ENCODE measurements at regions not wholly inside any gene's neighbourhood (a gene's known extent, or its start where the extent isn't known, plus 50 kb on each side); places are given as distances from the start of the nearest gene placed in this dataset.

DNA sequence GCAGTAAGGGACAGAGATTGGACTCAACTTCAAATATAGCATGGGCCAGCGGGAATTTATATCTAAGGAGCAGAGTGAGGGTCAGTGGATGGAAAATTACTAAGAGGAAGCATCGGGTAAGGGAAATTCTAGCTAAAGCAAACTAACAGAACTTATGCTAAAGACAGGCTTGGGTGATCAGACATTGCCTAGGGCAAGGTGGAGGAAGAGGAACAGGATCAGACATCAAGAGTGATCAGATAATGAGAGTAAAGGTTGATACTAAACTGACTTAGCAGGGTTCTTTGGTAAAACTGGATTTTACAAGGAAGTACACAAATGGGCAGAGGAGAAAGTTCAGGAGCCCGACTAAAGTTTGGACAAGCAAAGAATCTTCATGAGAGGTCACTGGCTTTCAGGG is 86.3 kb upstream of the TOM1L1 start:
- H3K9me3 ChIP-seq (ENCODE audit: low read length): no peaks in the 10 kb centered on the region
- no peak overlapping the region for H3K4me3 ChIP-seq (ENCODE audit: low read length)
- no peaks in the 10 kb centered on the region for H3K27me3 ChIP-seq (ENCODE audit: insufficient read depth, low read depth, low read length)
- H3K9me2 ChIP-seq (ENCODE audit: insufficient read depth, low read length): no peaks in the 10 kb centered on the region
- no peak overlapping the region for H2AFZ ChIP-seq (ENCODE audit: low read depth, low read length)
- H4K20me1 ChIP-seq (ENCODE audit: insufficient read depth): no peaks in the 10 kb centered on the region
- H3F3A ChIP-seq (ENCODE audit: insufficient read depth, low read length, poor library complexity, severe bottlenecking): no peaks in the 10 kb centered on the region
- no peaks in the 10 kb centered on the region for H3K36me3 ChIP-seq (ENCODE audit: insufficient read depth, low read length)
- no peak overlapping the region for H3K9ac ChIP-seq (ENCODE audit: low read length)
- H3K79me2 ChIP-seq (replicated peaks; ENCODE audit: insufficient read depth, low read length): no peaks in the 10 kb centered on the region
- no peak overlapping the region for H3K27ac ChIP-seq (ENCODE audit: low read length)
- H3K4me2 ChIP-seq (ENCODE audit: low read length): no peak overlapping the region
- no peak for TF ChIP-seq EP300 (conservative IDR thresholded peaks at IDR 0.05; ENCODE audit: poor library complexity, severe bottlenecking)
- TF ChIP-seq POLR2AphosphoS5 (IDR thresholded peaks at IDR 0.05): no peak

DNA sequence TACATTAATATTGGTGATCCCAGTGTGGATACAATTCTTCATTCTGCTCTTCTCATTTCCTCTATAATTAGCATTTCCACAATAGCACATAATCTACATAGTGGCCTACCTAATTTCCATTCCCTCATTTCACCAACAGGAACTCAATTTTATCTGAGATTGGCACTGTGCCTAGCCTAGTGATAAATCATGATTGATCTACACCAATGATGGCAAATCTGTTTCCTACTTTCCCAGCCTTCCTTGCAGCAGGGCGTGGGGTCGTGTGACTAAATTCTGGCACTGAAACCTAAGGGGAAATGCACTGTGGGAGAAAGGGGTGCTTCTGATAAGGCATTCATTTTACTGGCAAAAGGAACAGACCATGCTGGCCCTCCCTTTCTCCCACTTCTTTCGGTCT is 66.6 kb upstream of the TOM1L1 start:
- Histone ChIP-seq H2AFZ (ENCODE audit: low read depth, low read length) (no peak overlapping the region), H3K27ac (ENCODE audit: low read length) (no peak overlapping the region), H3K9me3 (ENCODE audit: low read length) (no peaks in the 10 kb centered on the region), H3F3A (ENCODE audit: insufficient read depth, low read length, poor library complexity, severe bottlenecking) (no peaks in the 10 kb centered on the region), H3K27me3 (ENCODE audit: insufficient read depth, low read depth, low read length) (no peaks in the 10 kb centered on the region), H3K9me2 (ENCODE audit: insufficient read depth, low read length) (no peaks in the 10 kb centered on the region), H3K4me3 (ENCODE audit: low read length) (no peak overlapping the region), H4K20me1 (ENCODE audit: insufficient read depth) (no peaks in the 10 kb centered on the region), H3K79me2 (replicated peaks; ENCODE audit: insufficient read depth, low read length) (no peaks in the 10 kb centered on the region), H3K9ac (ENCODE audit: low read length) (no peak overlapping the region), H3K36me3 (ENCODE audit: insufficient read depth, low read length) (no peaks in the 10 kb centered on the region), H3K4me2 (ENCODE audit: low read length) (no peak overlapping the region)
- no peak for TF ChIP-seq TAF1 (IDR thresholded peaks at IDR 0.05; ENCODE audit: low read depth)
- TF ChIP-seq MXI1 (conservative IDR thresholded peaks at IDR 0.05; ENCODE audit: poor library complexity, severe bottlenecking): no peak
- TF ChIP-seq RAD21 (conservative IDR thresholded peaks at IDR 0.05): no peak
- no peak for TF ChIP-seq EP300 (conservative IDR thresholded peaks at IDR 0.05; ENCODE audit: poor library complexity, severe bottlenecking)
- TF ChIP-seq SMC3 (conservative IDR thresholded peaks at IDR 0.05; ENCODE audit: poor library complexity): no peak
- no peak for TF ChIP-seq EZH2 (IDR thresholded peaks at IDR 0.05; ENCODE audit: borderline replicate concordance, insufficient read depth, low read length, poor library complexity, severe bottlenecking)
- TF ChIP-seq, protein P1, sequence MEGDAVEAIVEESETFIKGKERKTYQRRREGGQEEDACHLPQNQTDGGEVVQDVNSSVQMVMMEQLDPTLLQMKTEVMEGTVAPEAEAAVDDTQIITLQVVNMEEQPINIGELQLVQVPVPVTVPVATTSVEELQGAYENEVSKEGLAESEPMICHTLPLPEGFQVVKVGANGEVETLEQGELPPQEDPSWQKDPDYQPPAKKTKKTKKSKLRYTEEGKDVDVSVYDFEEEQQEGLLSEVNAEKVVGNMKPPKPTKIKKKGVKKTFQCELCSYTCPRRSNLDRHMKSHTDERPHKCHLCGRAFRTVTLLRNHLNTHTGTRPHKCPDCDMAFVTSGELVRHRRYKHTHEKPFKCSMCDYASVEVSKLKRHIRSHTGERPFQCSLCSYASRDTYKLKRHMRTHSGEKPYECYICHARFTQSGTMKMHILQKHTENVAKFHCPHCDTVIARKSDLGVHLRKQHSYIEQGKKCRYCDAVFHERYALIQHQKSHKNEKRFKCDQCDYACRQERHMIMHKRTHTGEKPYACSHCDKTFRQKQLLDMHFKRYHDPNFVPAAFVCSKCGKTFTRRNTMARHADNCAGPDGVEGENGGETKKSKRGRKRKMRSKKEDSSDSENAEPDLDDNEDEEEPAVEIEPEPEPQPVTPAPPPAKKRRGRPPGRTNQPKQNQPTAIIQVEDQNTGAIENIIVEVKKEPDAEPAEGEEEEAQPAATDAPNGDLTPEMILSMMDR (IDR thresholded peaks at IDR 0.05; ENCODE audit: poor library complexity, severe bottlenecking): no peak
- TF ChIP-seq, protein P2, sequence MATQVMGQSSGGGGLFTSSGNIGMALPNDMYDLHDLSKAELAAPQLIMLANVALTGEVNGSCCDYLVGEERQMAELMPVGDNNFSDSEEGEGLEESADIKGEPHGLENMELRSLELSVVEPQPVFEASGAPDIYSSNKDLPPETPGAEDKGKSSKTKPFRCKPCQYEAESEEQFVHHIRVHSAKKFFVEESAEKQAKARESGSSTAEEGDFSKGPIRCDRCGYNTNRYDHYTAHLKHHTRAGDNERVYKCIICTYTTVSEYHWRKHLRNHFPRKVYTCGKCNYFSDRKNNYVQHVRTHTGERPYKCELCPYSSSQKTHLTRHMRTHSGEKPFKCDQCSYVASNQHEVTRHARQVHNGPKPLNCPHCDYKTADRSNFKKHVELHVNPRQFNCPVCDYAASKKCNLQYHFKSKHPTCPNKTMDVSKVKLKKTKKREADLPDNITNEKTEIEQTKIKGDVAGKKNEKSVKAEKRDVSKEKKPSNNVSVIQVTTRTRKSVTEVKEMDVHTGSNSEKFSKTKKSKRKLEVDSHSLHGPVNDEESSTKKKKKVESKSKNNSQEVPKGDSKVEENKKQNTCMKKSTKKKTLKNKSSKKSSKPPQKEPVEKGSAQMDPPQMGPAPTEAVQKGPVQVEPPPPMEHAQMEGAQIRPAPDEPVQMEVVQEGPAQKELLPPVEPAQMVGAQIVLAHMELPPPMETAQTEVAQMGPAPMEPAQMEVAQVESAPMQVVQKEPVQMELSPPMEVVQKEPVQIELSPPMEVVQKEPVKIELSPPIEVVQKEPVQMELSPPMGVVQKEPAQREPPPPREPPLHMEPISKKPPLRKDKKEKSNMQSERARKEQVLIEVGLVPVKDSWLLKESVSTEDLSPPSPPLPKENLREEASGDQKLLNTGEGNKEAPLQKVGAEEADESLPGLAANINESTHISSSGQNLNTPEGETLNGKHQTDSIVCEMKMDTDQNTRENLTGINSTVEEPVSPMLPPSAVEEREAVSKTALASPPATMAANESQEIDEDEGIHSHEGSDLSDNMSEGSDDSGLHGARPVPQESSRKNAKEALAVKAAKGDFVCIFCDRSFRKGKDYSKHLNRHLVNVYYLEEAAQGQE (IDR thresholded peaks at IDR 0.05; ENCODE audit: borderline replicate concordance): no peak
- TF ChIP-seq POLR2AphosphoS5 (IDR thresholded peaks at IDR 0.05): no peak

DNA sequence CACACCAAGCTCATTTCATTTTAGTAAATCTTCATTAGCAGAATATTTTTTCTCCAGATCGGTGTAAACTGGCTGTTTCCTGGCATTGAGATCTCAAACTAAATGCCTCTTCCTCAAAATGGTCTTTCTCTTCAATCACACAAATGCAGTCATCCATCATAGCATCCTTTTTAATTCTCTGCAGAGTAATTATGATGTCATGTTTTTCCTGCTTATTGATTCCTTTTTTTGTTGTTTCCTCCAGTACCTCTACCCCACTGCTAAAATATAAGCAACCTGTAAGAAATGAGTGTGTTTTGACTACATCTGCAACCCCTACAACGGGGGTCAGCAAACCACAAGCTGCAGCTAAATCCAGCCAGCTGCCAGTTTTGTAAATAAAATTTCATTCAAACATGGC is 65.6 kb upstream of the TOM1L1 start:
- H3K9me2 ChIP-seq (ENCODE audit: insufficient read depth, low read length): no peaks in the 10 kb centered on the region
- H3F3A ChIP-seq (ENCODE audit: insufficient read depth, low read length, poor library complexity, severe bottlenecking): no peaks in the 10 kb centered on the region
- no peak overlapping the region for H3K4me3 ChIP-seq (ENCODE audit: low read length)
- H3K27me3 ChIP-seq (ENCODE audit: insufficient read depth, low read depth, low read length): no peaks in the 10 kb centered on the region
- no peaks in the 10 kb centered on the region for H3K36me3 ChIP-seq (ENCODE audit: insufficient read depth, low read length)
- H2AFZ ChIP-seq (ENCODE audit: low read depth, low read length): no peak overlapping the region
- no peak overlapping the region for H3K9ac ChIP-seq (ENCODE audit: low read length)
- no peak overlapping the region for H3K4me2 ChIP-seq (ENCODE audit: low read length)
- H3K27ac ChIP-seq (ENCODE audit: low read length): no peak overlapping the region
- no peak for TF ChIP-seq MXI1 (conservative IDR thresholded peaks at IDR 0.05; ENCODE audit: poor library complexity, severe bottlenecking)
- no peak for TF ChIP-seq TAF1 (IDR thresholded peaks at IDR 0.05; ENCODE audit: low read depth)
- no peak for TF ChIP-seq POLR2AphosphoS5 (IDR thresholded peaks at IDR 0.05)
- no peak for TF ChIP-seq EZH2 (IDR thresholded peaks at IDR 0.05; ENCODE audit: borderline replicate concordance, insufficient read depth, low read length, poor library complexity, severe bottlenecking)
- no peaks in the 10 kb centered on the region for H3K9me3 ChIP-seq (ENCODE audit: low read length)
- H3K79me2 ChIP-seq (replicated peaks; ENCODE audit: insufficient read depth, low read length): no peaks in the 10 kb centered on the region
- no peaks in the 10 kb centered on the region for H4K20me1 ChIP-seq (ENCODE audit: insufficient read depth)
